Skeletal muscle satellite cell (primary cell): ENCODE measurements at regions not wholly inside any gene's neighbourhood (a gene's known extent, or its start where the extent isn't known, plus 50 kb on each side); places are given as distances from the start of the nearest gene placed in this dataset.
"Not testable (repeated sequence)": the region's sequence is repeated elsewhere in the genome, so short reads cannot be mapped to it uniquely, and the experiment has no call there.

Experiments used
- H3K27me3 ChIP-seq: 2 replicates; pipeline ENCODE4 v1.7.0; 2013; ENCODE audit warnings: low read length; ENCODE audit not compliant: control insufficient read depth, insufficient read depth
- H3K36me3 ChIP-seq: 2 replicates; pipeline ENCODE4 v1.7.0; 2013; ENCODE audit warnings: mild to moderate bottlenecking, control low read depth, low read length; ENCODE audit not compliant: insufficient read depth
- H3K4me1 ChIP-seq: 2 replicates; pipeline ENCODE4 v1.7.0; 2013; ENCODE audit warnings: low read length; ENCODE audit not compliant: control insufficient read depth, insufficient read depth
- H3K4me2 ChIP-seq: 2 replicates; pipeline ENCODE4 v1.7.0; 2013; ENCODE audit warnings: mild to moderate bottlenecking, low read length
- H3K4me3 ChIP-seq: 2 replicates; pipeline ENCODE4 v1.7.0; 2013; ENCODE audit warnings: low read length
- H3K9ac ChIP-seq: 2 replicates; pipeline ENCODE4 v1.7.0; 2013; ENCODE audit warnings: mild to moderate bottlenecking, low read depth, low read length, moderate library complexity
- H3K9me3 ChIP-seq: replicated peaks from 2 replicates; pipeline ENCODE4 v1.7.0; 2013; ENCODE audit warnings: mild to moderate bottlenecking, control low read depth, low read length

GRCh38 chr4:23035521-23036056 is 342.9 kb downstream of the GBA3 start:
- H3K36me3 ChIP-seq = no peaks in the 10 kb centered on the region
- no peaks in the 10 kb centered on the region for H3K27me3 ChIP-seq
- no peak overlapping the region for H3K4me3 ChIP-seq
- H3K9ac ChIP-seq = no peak overlapping the region
- H3K4me2 ChIP-seq = no peak overlapping the region
- no peaks in the 10 kb centered on the region for H3K9me3 ChIP-seq
- H3K4me1 ChIP-seq = peaks cover 4% of the 10 kb centered on the region

GRCh38 chr4:23034731-23035130 is 342.0 kb downstream of the GBA3 start:
- H3K27me3 ChIP-seq = no peaks in the 10 kb centered on the region
- H3K4me2 ChIP-seq = no peak overlapping the region
- H3K4me3 ChIP-seq = no peak overlapping the region
- H3K36me3 ChIP-seq = no peaks in the 10 kb centered on the region
- peaks cover 4% of the 10 kb centered on the region for H3K4me1 ChIP-seq
- no peak overlapping the region for H3K9ac ChIP-seq
- no peaks in the 10 kb centered on the region for H3K9me3 ChIP-seq

GRCh38 chr4:23033796-23034195 is 341.1 kb downstream of the GBA3 start:
- no peak overlapping the region for H3K4me3 ChIP-seq
- no peak overlapping the region for H3K4me2 ChIP-seq
- H3K9ac ChIP-seq = no peak overlapping the region
- no peaks in the 10 kb centered on the region for H3K9me3 ChIP-seq
- no peaks in the 10 kb centered on the region for H3K36me3 ChIP-seq
- H3K4me1 ChIP-seq = no peaks in the 10 kb centered on the region
- H3K27me3 ChIP-seq = no peaks in the 10 kb centered on the region

GRCh38 chr4:23028875-23029274 is 336.1 kb downstream of the GBA3 start:
- Histone ChIP-seq H3K27me3 (no peaks in the 10 kb centered on the region), H3K4me2 (no peak overlapping the region), H3K4me3 (no peak overlapping the region), H3K36me3 (no peaks in the 10 kb centered on the region), H3K9ac (no peak overlapping the region), H3K9me3 (no peaks in the 10 kb centered on the region), H3K4me1 (no peaks in the 10 kb centered on the region)

DNA sequence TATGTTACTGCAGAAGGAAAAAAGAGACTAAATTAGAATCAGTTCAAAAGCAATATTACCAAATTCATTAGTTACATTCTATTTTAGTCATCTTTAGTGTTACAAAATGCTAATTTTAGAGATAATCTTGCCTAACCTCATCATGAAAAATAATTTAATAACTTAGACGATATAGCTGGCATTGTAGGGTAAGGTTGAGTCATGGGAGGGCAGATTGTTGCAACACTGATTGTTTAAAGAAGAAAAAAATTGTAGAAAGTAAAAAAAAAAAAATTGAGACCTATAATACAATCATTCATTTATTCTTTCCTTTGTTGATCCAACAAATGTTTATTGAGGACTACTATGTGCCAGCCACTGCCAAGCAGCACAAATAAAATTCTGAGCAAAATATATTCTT is 330.9 kb downstream of the GBA3 start:
- Histone ChIP-seq H3K9ac (peak overlapping the region; percentile 71), H3K27me3 (no peaks in the 10 kb centered on the region), H3K4me1 (peaks cover 28% of the 10 kb centered on the region), H3K36me3 (no peaks in the 10 kb centered on the region), H3K4me3 (no peak overlapping the region), H3K4me2 (no peak overlapping the region), H3K9me3 (no peaks in the 10 kb centered on the region)

DNA sequence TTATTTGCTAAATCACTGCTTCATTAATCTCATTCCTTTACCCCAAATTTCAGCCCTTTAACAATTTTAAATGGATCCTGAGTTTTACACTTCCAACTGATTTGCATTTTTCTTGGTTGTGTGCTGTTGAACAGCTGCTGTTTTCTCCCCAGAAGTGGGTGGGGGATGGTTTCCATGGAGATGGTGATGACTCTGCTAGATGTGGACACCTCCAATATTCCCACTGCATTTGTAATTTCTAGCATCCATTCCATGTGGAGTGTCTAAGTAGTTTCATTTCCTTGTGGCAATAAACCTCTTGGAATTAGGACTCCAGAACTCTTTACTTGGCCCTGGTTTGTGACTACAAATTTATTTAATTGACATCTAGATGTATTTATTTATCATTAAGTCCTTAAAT is 330.4 kb downstream of the GBA3 start:
- Histone ChIP-seq H3K9me3 (no peaks in the 10 kb centered on the region), H3K36me3 (no peaks in the 10 kb centered on the region)

GRCh38 chr4:23022032-23022431 is 329.3 kb downstream of the GBA3 start:
- Histone ChIP-seq H3K4me3 (no peak overlapping the region), H3K27me3 (no peaks in the 10 kb centered on the region), H3K4me1 (peaks cover 28% of the 10 kb centered on the region), H3K4me2 (peak overlapping the region; percentile 35), H3K36me3 (no peaks in the 10 kb centered on the region), H3K9me3 (no peaks in the 10 kb centered on the region), H3K9ac (peak overlapping the region; percentile 71)

More for the DNA sequence above, 330.4 kb downstream of the GBA3 start:
- Histone ChIP-seq H3K4me1 (peaks cover 28% of the 10 kb centered on the region), H3K4me2 (peak overlapping the region; percentile 14), H3K27me3 (no peaks in the 10 kb centered on the region), H3K9ac (peak overlapping the region; percentile 71), H3K4me3 (no peak overlapping the region)

DNA sequence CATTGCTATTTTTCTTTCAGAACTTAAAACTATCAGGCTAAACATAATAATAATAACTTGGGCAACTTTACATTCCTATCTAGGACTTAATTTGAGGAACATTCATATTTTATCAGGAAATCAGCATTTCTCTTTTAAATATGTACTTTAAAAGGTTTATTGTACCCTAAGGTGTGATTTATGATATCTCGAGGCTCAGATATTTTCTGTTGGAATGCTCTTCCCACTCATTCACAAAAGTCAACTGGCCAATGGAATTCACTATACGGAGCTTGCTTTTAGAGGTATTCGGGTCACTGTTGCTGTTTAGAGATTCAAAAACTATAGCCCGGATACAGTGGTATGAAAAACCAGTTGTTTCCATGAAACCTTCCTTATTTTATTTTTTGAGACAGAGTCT is 328.3 kb downstream of the GBA3 start:
- Histone ChIP-seq H3K27me3 (no peaks in the 10 kb centered on the region), H3K9ac (peak overlapping the region; percentile 57), H3K36me3 (no peaks in the 10 kb centered on the region)

GRCh38 chr4:23020399-23020798 is 327.7 kb downstream of the GBA3 start:
- not testable (repeated sequence) for H3K4me2 ChIP-seq, H3K4me3 ChIP-seq, H3K9me3 ChIP-seq, H3K36me3 ChIP-seq, H3K27me3 ChIP-seq
- peaks cover 28% of the 10 kb centered on the region for H3K4me1 ChIP-seq
- H3K9ac ChIP-seq = peak overlapping the region; percentile 57

More for the DNA sequence above, 328.3 kb downstream of the GBA3 start:
- H3K4me1 ChIP-seq = peaks cover 28% of the 10 kb centered on the region
- no peak overlapping the region for H3K4me3 ChIP-seq
- H3K9me3 ChIP-seq = no peaks in the 10 kb centered on the region
- H3K4me2 ChIP-seq = no peak overlapping the region

DNA sequence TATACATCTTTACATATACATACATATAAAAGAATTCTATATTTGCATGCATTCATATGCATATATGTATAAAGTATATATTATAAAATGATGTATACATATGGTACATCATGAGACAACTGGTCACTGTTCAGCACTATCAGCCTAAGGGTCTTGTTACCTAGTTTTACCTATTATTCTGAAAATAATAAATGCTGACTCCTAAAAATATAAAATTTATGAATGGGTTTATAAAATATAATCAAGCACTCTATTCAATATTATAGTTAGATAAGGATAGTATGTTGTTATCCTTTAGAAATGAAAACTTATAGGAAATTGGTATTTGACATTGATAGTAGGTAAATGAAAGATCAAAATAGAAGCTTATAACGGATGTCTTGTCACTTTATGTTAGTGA is 324.2 kb downstream of the GBA3 start:
- no peaks in the 10 kb centered on the region for H3K27me3 ChIP-seq
- H3K4me3 ChIP-seq = no peak overlapping the region
- H3K36me3 ChIP-seq = no peaks in the 10 kb centered on the region
- no peak overlapping the region for H3K4me2 ChIP-seq
- H3K9me3 ChIP-seq = no peaks in the 10 kb centered on the region
- no peak overlapping the region for H3K9ac ChIP-seq
- peaks cover 12% of the 10 kb centered on the region for H3K4me1 ChIP-seq

DNA sequence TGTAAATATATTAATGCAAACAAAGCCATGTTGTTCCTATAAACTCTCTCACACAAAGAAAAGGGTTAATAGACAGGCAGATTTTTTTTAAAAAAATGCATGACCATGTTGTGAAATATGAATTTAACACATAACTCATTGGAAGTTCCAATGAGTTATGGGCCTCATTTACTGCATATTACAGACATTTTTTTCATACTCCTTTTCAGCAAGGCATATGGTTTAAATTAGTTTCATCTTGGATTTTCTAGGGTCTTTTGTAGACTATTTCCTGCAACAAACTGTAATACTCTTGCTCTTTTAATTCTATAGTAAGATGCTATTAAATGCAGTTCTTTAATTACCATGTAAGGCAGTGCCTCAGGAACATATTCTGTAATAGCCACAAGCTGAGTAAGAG is 323.1 kb downstream of the GBA3 start:
- H3K27me3 ChIP-seq = no peaks in the 10 kb centered on the region
- no peak overlapping the region for H3K4me3 ChIP-seq
- H3K4me1 ChIP-seq = peaks cover 2% of the 10 kb centered on the region
- H3K9me3 ChIP-seq = no peaks in the 10 kb centered on the region
- H3K9ac ChIP-seq = no peak overlapping the region
- H3K4me2 ChIP-seq = no peak overlapping the region
- H3K36me3 ChIP-seq = no peaks in the 10 kb centered on the region

DNA sequence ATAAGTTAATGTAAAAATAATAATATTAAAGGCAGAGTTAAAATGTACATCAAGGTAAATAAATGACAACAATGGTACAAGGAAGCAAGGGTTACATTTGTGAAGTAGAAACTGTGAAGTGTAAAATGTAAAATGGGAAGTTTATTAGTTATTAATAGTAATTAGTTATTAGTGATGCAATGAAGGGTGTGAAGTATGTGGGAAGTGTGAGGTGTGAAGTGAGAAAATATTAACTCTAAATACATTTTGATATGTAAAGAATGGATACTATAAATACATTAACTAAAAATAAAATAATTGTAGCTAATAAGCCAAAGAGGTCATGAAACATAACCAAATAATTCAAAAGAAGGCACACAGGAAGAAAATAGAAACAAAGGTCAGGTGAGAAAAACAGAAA is 316.4 kb downstream of the GBA3 start:
- H3K9me3 ChIP-seq = no peaks in the 10 kb centered on the region
- no peak overlapping the region for H3K9ac ChIP-seq
- H3K27me3 ChIP-seq = no peaks in the 10 kb centered on the region
- no peaks in the 10 kb centered on the region for H3K36me3 ChIP-seq
- H3K4me2 ChIP-seq = no peak overlapping the region
- no peak overlapping the region for H3K4me3 ChIP-seq
- peaks cover 18% of the 10 kb centered on the region for H3K4me1 ChIP-seq
